ENCODE measurements at regions not wholly inside any gene's neighbourhood (a gene's known extent, or its start where the extent isn't known, plus 50 kb on each side); places are given as distances from the start of the nearest gene placed in this dataset.

- DNase-seq (ENCODE audit: low read depth) = no peak
- no peak for TF ChIP-seq CTCF (IDR thresholded peaks at IDR 0.05; ENCODE audit: insufficient read depth, low read depth, low read length, missing control alignments)
- no peak overlapping the region for H3K4me3 ChIP-seq (ENCODE audit: low read depth, low read length)
Observed at GRCh38 chr1:103218369-103218768, 110.0 kb upstream of the COL11A1 start.

- TF ChIP-seq CTCF (IDR thresholded peaks at IDR 0.05; ENCODE audit: insufficient read depth, low read depth, low read length, missing control alignments) = no peak
- DNase-seq (ENCODE audit: low read depth) = no peak
- H3K4me3 ChIP-seq (ENCODE audit: low read depth, low read length) = no peak overlapping the region
Observed at GRCh38 chr1:103211073-103211472, 102.8 kb upstream of the COL11A1 start.

- TF ChIP-seq CTCF (IDR thresholded peaks at IDR 0.05; ENCODE audit: insufficient read depth, low read depth, low read length, missing control alignments) = no peak
- no peak for DNase-seq (ENCODE audit: low read depth)
- H3K4me3 ChIP-seq (ENCODE audit: low read depth, low read length) = no peak overlapping the region
Observed at GRCh38 chr1:103208844-103209243, 100.5 kb upstream of the COL11A1 start.

GRCh38 chr1:103199001-103199400 is 90.7 kb upstream of the COL11A1 start:
- no peak for TF ChIP-seq CTCF (IDR thresholded peaks at IDR 0.05; ENCODE audit: insufficient read depth, low read depth, low read length, missing control alignments)
- no peak overlapping the region for H3K4me3 ChIP-seq (ENCODE audit: low read depth, low read length)
- no peak for DNase-seq (ENCODE audit: low read depth)

GRCh38 chr1:103198076-103198475 is 89.8 kb upstream of the COL11A1 start:
- H3K4me3 ChIP-seq (ENCODE audit: low read depth, low read length) = no peak overlapping the region
- no peak for TF ChIP-seq CTCF (IDR thresholded peaks at IDR 0.05; ENCODE audit: insufficient read depth, low read depth, low read length, missing control alignments)
- no peak for DNase-seq (ENCODE audit: low read depth)

GRCh38 chr1:103197216-103197615 is 88.9 kb upstream of the COL11A1 start:
- no peak for DNase-seq (ENCODE audit: low read depth)
- no peak for TF ChIP-seq CTCF (IDR thresholded peaks at IDR 0.05; ENCODE audit: insufficient read depth, low read depth, low read length, missing control alignments)

GRCh38 chr1:103194984-103195383 is 86.7 kb upstream of the COL11A1 start:
- H3K4me3 ChIP-seq (ENCODE audit: low read depth, low read length) = no peak overlapping the region
- no peak for TF ChIP-seq CTCF (IDR thresholded peaks at IDR 0.05; ENCODE audit: insufficient read depth, low read depth, low read length, missing control alignments)

More at GRCh38 chr1:103197216-103197615, 88.9 kb upstream of the COL11A1 start:
- H3K4me3 ChIP-seq (ENCODE audit: low read depth, low read length) = no peak overlapping the region

More at GRCh38 chr1:103194984-103195383, 86.7 kb upstream of the COL11A1 start:
- no peak for DNase-seq (ENCODE audit: low read depth)
